ENCODE measurements at regions not wholly inside any gene's neighbourhood (a gene's known extent, or its start where the extent isn't known, plus 50 kb on each side); places are given as distances from the start of the nearest gene placed in this dataset.

- TF ChIP-seq CTCF (IDR thresholded peaks at IDR 0.05) (no peak), FOXP1 (CRISPR knock-in tag; IDR thresholded peaks at IDR 0.05; ENCODE audit: borderline replicate concordance) (no peak), ZNF219 (CRISPR knock-in tag; IDR thresholded peaks at IDR 0.05; ENCODE audit: borderline replicate concordance) (no peak), CBFB (CRISPR knock-in tag; IDR thresholded peaks at IDR 0.05; ENCODE audit: low read depth) (no peak), FOXJ3 (CRISPR knock-in tag; IDR thresholded peaks at IDR 0.05; ENCODE audit: borderline replicate concordance) (no peak), GABPB1 (CRISPR knock-in tag; IDR thresholded peaks at IDR 0.05) (no peak), ATF6 (CRISPR knock-in tag; IDR thresholded peaks at IDR 0.05) (no peak), USF1 (CRISPR knock-in tag; IDR thresholded peaks at IDR 0.05) (no peak), E2F4 (CRISPR knock-in tag; IDR thresholded peaks at IDR 0.05; ENCODE audit: borderline replicate concordance, low read depth) (no peak), IRF1 (CRISPR knock-in tag; IDR thresholded peaks at IDR 0.05) (no peak), ESRRA (CRISPR knock-in tag; IDR thresholded peaks at IDR 0.05; ENCODE audit: borderline replicate concordance) (no peak), ZNF232 (CRISPR knock-in tag; IDR thresholded peaks at IDR 0.05) (no peak), USF2 (CRISPR knock-in tag; IDR thresholded peaks at IDR 0.05) (no peak), FOXP4 (CRISPR knock-in tag; IDR thresholded peaks at IDR 0.05) (no peak)
These were observed 236.1 kb upstream of the C16orf82 start for GRCh38 chr16:26830428-26831127.
